Esophagus muscularis mucosa (tissue), 3 donors: ENCODE measurements at regions not wholly inside any gene's neighbourhood (a gene's known extent, or its start where the extent isn't known, plus 50 kb on each side); places are given as distances from the start of the nearest gene placed in this dataset.

Experiments used
- CTCF ChIP-seq, 3 experiments: fragments of 200-600 bp in 2 of 3; fragments of 450-650 bp in 1 of 3; sonication (generic) in 2 of 3; IDR thresholded peaks; one replicate each; pipeline ENCODE4 v1.5.1; 2017 to 2019; ENCODE audit warnings: antibody characterized with exemption in 3 of 3, mild to moderate bottlenecking in 2 of 3, moderate library complexity in 1 of 3
- EP300 ChIP-seq: sonication (generic); formaldehyde crosslinking; IDR thresholded peaks from one replicate; pipeline ENCODE4 v1.6.1; 2017; ENCODE audit warnings: antibody characterized with exemption

GRCh38 chr6:145349950-145350510 is 385.3 kb downstream of the EPM2A start:
- TF ChIP-seq CTCF (IDR thresholded peaks at IDR 0.05) (no peak), EP300 (no peak)
